HepG2 (cell line): ENCODE measurements at regions not wholly inside any gene's neighbourhood (a gene's known extent, or its start where the extent isn't known, plus 50 kb on each side); places are given as distances from the start of the nearest gene placed in this dataset.

ENCODE experiments used
- ATAC-seq: fragments of 200-7000 bp; cut with Tn5 transposase; 3 replicates; pipeline ENCODE4 v1.9.1; 2020; ENCODE audit warnings: mild to moderate bottlenecking, moderate library complexity
- BruUV-seq: library from RNA; stranded (reverse); fragments of 400-500 nt; replicated peaks from 2 replicates; lab custom pipeline; 2021; lab: Mats Ljungman, UMichigan
- CTCF ChIA-PET: fragments of 300-600 bp; formaldehyde crosslinking; extraction: SDS; loops from one replicate; lab custom pipeline; 2021; ENCODE audit warnings: low total read pairs, inconsistent platforms, low intra/inter-chr PET ratio; lab: Yijun Ruan, JAX
- POLR2A ChIA-PET: fragments of 350-600 bp; sonication (Branson Sonifier 250); formaldehyde crosslinking; loops from one replicate; lab custom pipeline; 2020; ENCODE audit warnings: antibody characterized with exemption, inconsistent platforms; lab: Yijun Ruan, JAX
- DNase-seq: peaks from one replicate; pipeline ENCODE4 v3.0.0-alpha.2; 2015; ENCODE audit warnings: low spot score
- FAIRE-seq: peaks from 3 replicates; lab custom pipeline; 2011; peaks lifted over from hg19 to GRCh38; lab: Jason Lieb, UNC
- H2AFZ ChIP-seq: one replicate; pipeline ENCODE4 v1.6.1; 2011; ENCODE audit warnings: low read length, inconsistent platforms
- H3K27ac ChIP-seq: fragments of 300-600 bp; 3 replicates; pipeline ENCODE4 v1.8.0; 2011; ENCODE audit warnings: mixed run types, mild to moderate bottlenecking, mixed read lengths, low read length, inconsistent platforms; ENCODE audit not compliant: insufficient read depth; ENCODE audit errors: extremely low read length
- H3K27me3 ChIP-seq, 2 experiments: fragments of 200-600 bp in 1 of 2; 2 replicates in 1 of 2; 3 replicates in 1 of 2; pipeline versions ENCODE4 v1.6.0 to v1.8.0; 2011; ENCODE audit warnings: low read length in 2 of 2, mild to moderate bottlenecking in 2 of 2, moderate library complexity in 2 of 2, inconsistent platforms in 1 of 2; ENCODE audit not compliant: insufficient read depth in 2 of 2, control insufficient read depth in 1 of 2
- H3K36me3 ChIP-seq, 2 experiments: fragments of 200-600 bp in 1 of 2; replicated peaks in 1 of 2; 2 replicates in 1 of 2; 3 replicates in 1 of 2; pipeline versions ENCODE4 v1.5.1 to v1.8.0; 2011; ENCODE audit warnings: low read length in 2 of 2, inconsistent platforms in 1 of 2; ENCODE audit not compliant: insufficient read depth in 2 of 2, control insufficient read depth in 1 of 2
- H3K4me1 ChIP-seq: 2 replicates; pipeline ENCODE4 v1.5.1; 2012; ENCODE audit warnings: low read length, inconsistent platforms; ENCODE audit not compliant: insufficient read depth
- H3K4me2 ChIP-seq: 2 replicates; pipeline ENCODE4 v1.6.0; 2011; ENCODE audit warnings: low read depth, low read length, inconsistent platforms
- H3K4me3 ChIP-seq, 3 experiments: fragments of 200-600 bp in 1 of 3; sonication (generic), shearing (Covaris generic) in 1 of 3; replicated peaks in 1 of 3; 2 replicates each; pipeline ENCODE4 v1.5.1; 2011 to 2016; ENCODE audit warnings: low read length in 3 of 3, inconsistent platforms in 2 of 3, low read depth in 2 of 3, mild to moderate bottlenecking in 2 of 3, control low read depth in 1 of 3, mixed read lengths in 1 of 3; ENCODE audit not compliant: insufficient read depth in 1 of 3
- H3K79me2 ChIP-seq: one replicate; pipeline ENCODE4 v1.6.1; 2011; ENCODE audit warnings: low read length, inconsistent platforms; ENCODE audit not compliant: insufficient read depth
- H3K9ac ChIP-seq: 2 replicates; pipeline ENCODE4 v1.6.0; 2011; ENCODE audit warnings: mild to moderate bottlenecking, low read depth, low read length, inconsistent platforms; ENCODE audit not compliant: insufficient read depth
- H3K9me3 ChIP-seq: 2 replicates; pipeline ENCODE4 v1.5.1; 2012; ENCODE audit warnings: mild to moderate bottlenecking, low read length
- H4K20me1 ChIP-seq: 2 replicates; pipeline ENCODE4 v1.6.0; 2011; ENCODE audit warnings: inconsistent platforms, mild to moderate bottlenecking, low read length, moderate library complexity; ENCODE audit not compliant: insufficient read depth
- CCAR2 ChIP-seq: fragments of 200-400 bp; formaldehyde crosslinking; optimal IDR thresholded peaks from 2 replicates; pipeline ENCODE3; 2018; ENCODE audit warnings: low read depth, mild to moderate bottlenecking, low read length, moderate library complexity
- CEBPB ChIP-seq: IDR thresholded peaks from 2 replicates; pipeline ENCODE4 v1.6.1; 2011; ENCODE audit warnings: low read depth, low read length, improper control_type of control experiment, borderline replicate concordance
- HNF4G ChIP-seq, 2 experiments: sonication (generic) in 1 of 2; formaldehyde crosslinking in 1 of 2; IDR thresholded peaks; 2 replicates each; pipeline versions ENCODE4 v1.4.0 to v1.6.1; 2011 to 2020; ENCODE audit warnings: borderline replicate concordance in 2 of 2, low read depth in 2 of 2, mild to moderate bottlenecking in 2 of 2, low read length in 1 of 2, missing genetic modification reagents in 1 of 2, moderate library complexity in 1 of 2
- KMT2A ChIP-seq: sonication (generic); formaldehyde crosslinking; IDR thresholded peaks from 2 replicates; pipeline ENCODE4 v1.4.0; 2020; ENCODE audit warnings: missing genetic modification reagents
- MZF1 ChIP-seq: sonication (generic); formaldehyde crosslinking; IDR thresholded peaks from 2 replicates; pipeline ENCODE4 v1.8.1; 2023; ENCODE audit warnings: mild to moderate bottlenecking, missing genetic modification reagents, borderline replicate concordance
- REXO4 ChIP-seq: sonication (generic); formaldehyde crosslinking; IDR thresholded peaks from 2 replicates; pipeline ENCODE4 v1.8.0; 2022; ENCODE audit warnings: missing genetic modification reagents, mild to moderate bottlenecking, borderline replicate concordance
- RNF2 ChIP-seq: fragments of 450-650 bp; conservative IDR thresholded peaks from 2 replicates; pipeline ENCODE4 v1.6.1; 2016; ENCODE audit warnings: low read depth
- RXRB ChIP-seq: IDR thresholded peaks from 2 replicates; pipeline ENCODE4 v1.6.1; 2016; ENCODE audit warnings: borderline replicate concordance, missing genetic modification reagents, missing compliant biosample characterization
- ZFP82 ChIP-seq: sonication (generic); formaldehyde crosslinking; IDR thresholded peaks from 2 replicates; pipeline ENCODE4 v1.5.1; 2020; ENCODE audit warnings: mild to moderate bottlenecking, missing genetic modification reagents, borderline replicate concordance
- ZNF263 ChIP-seq: sonication (generic); formaldehyde crosslinking; IDR thresholded peaks from 2 replicates; pipeline ENCODE4 v1.4.0; 2020; ENCODE audit warnings: missing genetic modification reagents
- ZNF331 ChIP-seq: sonication (generic); formaldehyde crosslinking; IDR thresholded peaks from 2 replicates; pipeline ENCODE4 v1.4.0; 2020; ENCODE audit warnings: missing genetic modification reagents
- ZNF530 ChIP-seq: sonication (generic); formaldehyde crosslinking; IDR thresholded peaks from 2 replicates; pipeline ENCODE4 v1.5.0; 2020; ENCODE audit warnings: low read depth, mild to moderate bottlenecking, missing genetic modification reagents
- ZNF678 ChIP-seq: sonication (generic); formaldehyde crosslinking; IDR thresholded peaks from 2 replicates; pipeline ENCODE4 v1.4.0; 2020; ENCODE audit warnings: mild to moderate bottlenecking, missing genetic modification reagents
- ZNF883 ChIP-seq: sonication (generic); formaldehyde crosslinking; IDR thresholded peaks from 2 replicates; pipeline ENCODE4 v1.5.1; 2020; ENCODE audit warnings: mild to moderate bottlenecking, missing genetic modification reagents; ENCODE audit errors: not compliant biosample characterization
- WGBS: methylation state at CpG from one replicate; pipeline ENCODE4 v1.1.6; 2017; ENCODE audit warnings: low lambda C conversion rate; 5-methylcytosine and 5-hydroxymethylcytosine counted together
- in situ Hi-C: cut with HindIII; loops from 2 replicates; pipeline ENCODE4 v1.10.0; 2017; ENCODE audit warnings: low pct_unique_long_range_greater_than_20kb; ENCODE audit not compliant: extremely low pct_ligation_motif_present
- intact Hi-C: fragments of 100-400 bp; cut with micrococcal nuclease; formaldehyde crosslinking; loops from one replicate; pipeline ENCODE4 v1.10.0; 2022; ENCODE audit not compliant: unreplicated experiment
- TF ChIP-seq, protein P1 (sequence below): sonication (generic); formaldehyde crosslinking; IDR thresholded peaks from 2 replicates; pipeline ENCODE4; 2020; ENCODE audit warnings: missing genetic modification reagents, mild to moderate bottlenecking, borderline replicate concordance
- TF ChIP-seq, protein P2 (sequence below): sonication (generic); IDR thresholded peaks from 2 replicates; pipeline ENCODE4 v1.6.1; 2016; ENCODE audit warnings: low read depth, borderline replicate concordance
- TF ChIP-seq, protein P3 (sequence below): sonication (generic); formaldehyde crosslinking; IDR thresholded peaks from 2 replicates; pipeline ENCODE4 v1.4.0; 2020; ENCODE audit warnings: missing genetic modification reagents
- TF ChIP-seq, protein P4 (sequence below): sonication (generic); formaldehyde crosslinking; IDR thresholded peaks from 2 replicates; pipeline ENCODE4 v1.8.1; 2023; ENCODE audit warnings: mild to moderate bottlenecking, moderate library complexity, missing genetic modification reagents

DNA sequence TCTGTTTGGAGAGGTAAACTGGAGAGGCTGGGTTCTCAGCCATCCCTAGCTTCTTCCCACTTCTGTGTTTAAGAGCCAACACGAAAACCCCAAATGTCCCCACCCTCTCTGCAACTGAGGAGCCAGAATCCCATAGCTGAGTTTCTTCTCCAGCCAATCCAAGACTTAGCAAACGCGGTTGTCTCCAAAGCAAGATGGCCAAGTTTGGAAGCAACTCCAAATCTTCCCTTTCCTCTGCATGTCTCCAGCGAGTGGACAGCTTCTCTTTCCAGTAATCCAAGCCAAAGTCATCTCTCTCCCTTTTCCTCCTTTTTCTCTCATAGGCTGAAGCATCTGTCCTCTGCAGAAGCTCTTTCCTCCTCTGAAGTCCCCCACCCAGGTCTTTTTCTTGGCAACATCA lies 539.2 kb downstream of the MIAT start (continued):
- TF ChIP-seq, protein P1, sequence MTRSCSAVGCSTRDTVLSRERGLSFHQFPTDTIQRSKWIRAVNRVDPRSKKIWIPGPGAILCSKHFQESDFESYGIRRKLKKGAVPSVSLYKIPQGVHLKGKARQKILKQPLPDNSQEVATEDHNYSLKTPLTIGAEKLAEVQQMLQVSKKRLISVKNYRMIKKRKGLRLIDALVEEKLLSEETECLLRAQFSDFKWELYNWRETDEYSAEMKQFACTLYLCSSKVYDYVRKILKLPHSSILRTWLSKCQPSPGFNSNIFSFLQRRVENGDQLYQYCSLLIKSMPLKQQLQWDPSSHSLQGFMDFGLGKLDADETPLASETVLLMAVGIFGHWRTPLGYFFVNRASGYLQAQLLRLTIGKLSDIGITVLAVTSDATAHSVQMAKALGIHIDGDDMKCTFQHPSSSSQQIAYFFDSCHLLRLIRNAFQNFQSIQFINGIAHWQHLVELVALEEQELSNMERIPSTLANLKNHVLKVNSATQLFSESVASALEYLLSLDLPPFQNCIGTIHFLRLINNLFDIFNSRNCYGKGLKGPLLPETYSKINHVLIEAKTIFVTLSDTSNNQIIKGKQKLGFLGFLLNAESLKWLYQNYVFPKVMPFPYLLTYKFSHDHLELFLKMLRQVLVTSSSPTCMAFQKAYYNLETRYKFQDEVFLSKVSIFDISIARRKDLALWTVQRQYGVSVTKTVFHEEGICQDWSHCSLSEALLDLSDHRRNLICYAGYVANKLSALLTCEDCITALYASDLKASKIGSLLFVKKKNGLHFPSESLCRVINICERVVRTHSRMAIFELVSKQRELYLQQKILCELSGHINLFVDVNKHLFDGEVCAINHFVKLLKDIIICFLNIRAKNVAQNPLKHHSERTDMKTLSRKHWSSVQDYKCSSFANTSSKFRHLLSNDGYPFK: no peak
- no peak for TF ChIP-seq MZF1 (CRISPR knock-in tag)
- TF ChIP-seq REXO4 (CRISPR knock-in tag): no peak
- no peak for TF ChIP-seq ZFP82 (CRISPR knock-in tag)
- TF ChIP-seq KMT2A (CRISPR knock-in tag): no peak
- TF ChIP-seq RXRB: no peak
- no peak for TF ChIP-seq ZNF263 (CRISPR knock-in tag)
- TF ChIP-seq ZNF530 (CRISPR knock-in tag): no peak
- no peak for TF ChIP-seq ZNF678 (CRISPR knock-in tag)
- TF ChIP-seq, protein P2, sequence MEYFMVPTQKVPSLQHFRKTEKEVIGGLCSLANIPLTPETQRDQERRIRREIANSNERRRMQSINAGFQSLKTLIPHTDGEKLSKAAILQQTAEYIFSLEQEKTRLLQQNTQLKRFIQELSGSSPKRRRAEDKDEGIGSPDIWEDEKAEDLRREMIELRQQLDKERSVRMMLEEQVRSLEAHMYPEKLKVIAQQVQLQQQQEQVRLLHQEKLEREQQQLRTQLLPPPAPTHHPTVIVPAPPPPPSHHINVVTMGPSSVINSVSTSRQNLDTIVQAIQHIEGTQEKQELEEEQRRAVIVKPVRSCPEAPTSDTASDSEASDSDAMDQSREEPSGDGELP: no peak

DNA sequence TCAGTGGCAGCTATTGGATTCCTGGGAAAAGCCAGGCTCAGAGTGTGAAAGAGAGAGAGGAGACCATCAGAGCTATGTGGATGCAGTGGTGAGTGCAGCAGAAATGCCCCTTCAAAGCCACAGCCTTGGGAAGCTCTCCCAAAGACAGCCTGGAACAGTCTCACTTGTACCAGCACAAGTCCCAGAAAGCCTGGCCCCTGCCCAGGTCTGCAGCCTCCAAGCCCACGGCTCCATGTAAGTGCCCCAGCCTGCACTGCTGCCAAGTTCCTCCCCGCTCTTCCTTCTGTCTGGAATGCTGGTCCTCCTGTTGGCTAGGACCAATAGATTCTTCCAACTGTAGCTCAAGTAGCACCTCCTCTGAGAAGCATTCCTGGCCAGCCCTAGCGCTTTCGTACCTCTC lies 539.7 kb downstream of the MIAT start:
- TF ChIP-seq HNF4G (IDR thresholded peaks at IDR 0.05; ENCODE audit: borderline replicate concordance, low read depth, low read length) (no peak), HNF4G (CRISPR knock-in tag; IDR thresholded peaks at IDR 0.05; ENCODE audit: borderline replicate concordance, low read depth) (no peak), ZNF883 (CRISPR knock-in tag) (no peak), CCAR2 (no peak), RNF2 (no peak), CEBPB (no peak), ZNF331 (CRISPR knock-in tag) (no peak)
- TF ChIP-seq, protein P3, sequence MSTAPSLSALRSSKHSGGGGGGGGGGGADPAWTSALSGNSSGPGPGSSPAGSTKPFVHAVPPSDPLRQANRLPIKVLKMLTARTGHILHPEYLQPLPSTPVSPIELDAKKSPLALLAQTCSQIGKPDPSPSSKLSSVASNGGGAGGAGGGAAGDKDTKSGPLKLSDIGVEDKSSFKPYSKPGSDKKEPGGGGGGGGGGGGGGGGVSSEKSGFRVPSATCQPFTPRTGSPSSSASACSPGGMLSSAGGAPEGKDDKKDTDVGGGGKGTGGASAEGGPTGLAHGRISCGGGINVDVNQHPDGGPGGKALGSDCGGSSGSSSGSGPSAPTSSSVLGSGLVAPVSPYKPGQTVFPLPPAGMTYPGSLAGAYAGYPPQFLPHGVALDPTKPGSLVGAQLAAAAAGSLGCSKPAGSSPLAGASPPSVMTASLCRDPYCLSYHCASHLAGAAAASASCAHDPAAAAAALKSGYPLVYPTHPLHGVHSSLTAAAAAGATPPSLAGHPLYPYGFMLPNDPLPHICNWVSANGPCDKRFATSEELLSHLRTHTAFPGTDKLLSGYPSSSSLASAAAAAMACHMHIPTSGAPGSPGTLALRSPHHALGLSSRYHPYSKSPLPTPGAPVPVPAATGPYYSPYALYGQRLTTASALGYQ (CRISPR knock-in tag): no peak
- TF ChIP-seq, protein P4, sequence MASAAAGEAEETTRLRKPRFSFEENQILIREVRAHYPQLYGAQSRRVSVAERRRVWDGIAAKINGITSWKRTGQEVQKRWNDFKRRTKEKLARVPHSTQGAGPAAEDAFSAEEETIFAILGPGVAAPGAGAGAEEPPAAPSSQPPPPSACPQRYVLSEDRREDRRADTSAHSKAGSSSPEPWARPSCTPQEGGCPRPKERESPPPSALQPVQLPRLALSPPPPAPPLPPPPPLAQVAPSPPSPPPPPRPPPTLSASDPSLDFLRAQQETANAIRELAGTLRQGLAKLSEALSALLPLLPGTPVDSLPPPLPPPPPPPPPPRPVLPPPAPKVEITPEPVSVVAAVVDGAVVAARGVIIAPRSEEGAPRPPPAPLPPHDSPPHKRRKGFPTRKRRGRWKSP (CRISPR knock-in tag): no peak
- Histone ChIP-seq H3K9me3 (no peaks in the 10 kb centered on the region), H2AFZ (no peak overlapping the region), H4K20me1 (no peaks in the 10 kb centered on the region), H3K27ac (no peak overlapping the region), H3K79me2 (no peaks in the 10 kb centered on the region), H3K4me2 (no peak overlapping the region), H3K9ac (no peak overlapping the region), H3K27me3 (peaks cover 0 to 8% of the 10 kb centered on the region in 2 experiments; a peak in 1 of 5 replicates), H3K36me3 (no peaks in the 10 kb centered on the region), H3K4me3 (no peak overlapping the region), H3K4me1 (no peaks in the 10 kb centered on the region)
- 5% methylated on average over 2 of the region's 4 CpGs for WGBS
- ATAC-seq (no peak), DNase-seq (no peak), FAIRE-seq (no peak)
- CTCF ChIA-PET: no interaction called here
- POLR2A ChIA-PET: no interaction called here
- intact Hi-C loops: no loop called here
- in situ Hi-C loops: no loop called here
- no TSS peak for BruUV-seq
